ENCODE measurements at regions not wholly inside any gene's neighbourhood (a gene's known extent, or its start where the extent isn't known, plus 50 kb on each side); places are given as distances from the start of the nearest gene placed in this dataset.

GRCh38 chr10:109359316-109359715 is 564.0 kb downstream of the XPNPEP1 start:
- Histone ChIP-seq H3K4me2 (no peak overlapping the region), H2AFZ (peak overlapping the region; percentile 33; the same call in 1 of the 2 replicates), H3K27ac (ENCODE audit: low read depth) (no peak overlapping the region), H3K4me3 (no peak overlapping the region), H3K4me1 (ENCODE audit: insufficient read depth) (no peaks in the 10 kb centered on the region), H3K9me2 (ENCODE audit: insufficient read depth) (no peaks in the 10 kb centered on the region), H3K79me2 (replicated peaks; ENCODE audit: insufficient read depth) (no peaks in the 10 kb centered on the region), H3K36me3 (ENCODE audit: insufficient read depth) (no peaks in the 10 kb centered on the region), H3F3A (replicated peaks; ENCODE audit: low read depth) (no peaks in the 10 kb centered on the region), H4K20me1 (replicated peaks; ENCODE audit: insufficient read depth) (no peaks in the 10 kb centered on the region), H3K27me3 (ENCODE audit: insufficient read depth) (no peaks in the 10 kb centered on the region)
- no peak overlapping the region for H3K27ac Mint-ChIP-seq
- TF ChIP-seq EZH2phosphoT487 (IDR thresholded peaks at IDR 0.05; ENCODE audit: unreplicated experiment): no peak
- H3K36me3 Mint-ChIP-seq (ENCODE audit: low read depth): no peaks in the 10 kb centered on the region
- ATAC-seq: no peak
- peaks cover 2% of the 10 kb centered on the region; the same call in 1 of the 3 replicates for H3K4me1 Mint-ChIP-seq
- no peaks in the 10 kb centered on the region for H3K27me3 Mint-ChIP-seq (ENCODE audit: insufficient read depth, low read depth, poor library complexity)
- H3K9me3 Mint-ChIP-seq: no peaks in the 10 kb centered on the region
- no peak for DNase-seq (ENCODE audit: low spot score)
- no peak overlapping the region for H3K4me3 Mint-ChIP-seq

- DNase-seq (ENCODE audit: low spot score) (no peak), ATAC-seq (no peak)
- Histone ChIP-seq H3K4me1 (ENCODE audit: insufficient read depth) (no peaks in the 10 kb centered on the region), H3K9me2 (ENCODE audit: insufficient read depth) (no peaks in the 10 kb centered on the region), H3K27ac (ENCODE audit: low read depth) (no peak overlapping the region), H3F3A (replicated peaks; ENCODE audit: low read depth) (no peaks in the 10 kb centered on the region), H3K27me3 (ENCODE audit: insufficient read depth) (no peaks in the 10 kb centered on the region), H3K79me2 (replicated peaks; ENCODE audit: insufficient read depth) (no peaks in the 10 kb centered on the region), H2AFZ (no peak overlapping the region), H4K20me1 (replicated peaks; ENCODE audit: insufficient read depth) (no peaks in the 10 kb centered on the region), H3K4me2 (no peak overlapping the region), H3K4me3 (no peak overlapping the region), H3K36me3 (ENCODE audit: insufficient read depth) (no peaks in the 10 kb centered on the region)
- H3K4me1 Mint-ChIP-seq: peaks cover 2% of the 10 kb centered on the region; the same call in 1 of the 3 replicates
- no peaks in the 10 kb centered on the region for H3K36me3 Mint-ChIP-seq (ENCODE audit: low read depth)
- TF ChIP-seq EZH2 (IDR thresholded peaks at IDR 0.05; ENCODE audit: low read depth, unreplicated experiment): no peak
- H3K9me3 Mint-ChIP-seq: no peaks in the 10 kb centered on the region
- no peak overlapping the region for H3K4me3 Mint-ChIP-seq
- H3K27ac Mint-ChIP-seq: no peak overlapping the region
- no peaks in the 10 kb centered on the region for H3K27me3 Mint-ChIP-seq (ENCODE audit: insufficient read depth, low read depth, poor library complexity)
These were observed 565.0 kb downstream of the XPNPEP1 start for GRCh38 chr10:109358325-109358724.

- Histone ChIP-seq H3K79me2 (replicated peaks; ENCODE audit: insufficient read depth) (no peaks in the 10 kb centered on the region), H3K9me2 (ENCODE audit: insufficient read depth) (no peaks in the 10 kb centered on the region), H3K4me1 (ENCODE audit: insufficient read depth) (no peaks in the 10 kb centered on the region), H3K36me3 (ENCODE audit: insufficient read depth) (no peaks in the 10 kb centered on the region), H2AFZ (no peak overlapping the region), H3K27me3 (ENCODE audit: insufficient read depth) (no peaks in the 10 kb centered on the region), H3K27ac (ENCODE audit: low read depth) (no peak overlapping the region), H3K4me2 (no peak overlapping the region), H3F3A (replicated peaks; ENCODE audit: low read depth) (no peaks in the 10 kb centered on the region), H4K20me1 (replicated peaks; ENCODE audit: insufficient read depth) (no peaks in the 10 kb centered on the region), H3K4me3 (no peak overlapping the region)
- Mint-ChIP-seq H3K4me3 (no peak overlapping the region), H3K27ac (peak overlapping the region; percentile 10; the same call in 1 of the 2 replicates), H3K27me3 (ENCODE audit: insufficient read depth, low read depth, poor library complexity) (peaks cover 2% of the 10 kb centered on the region), H3K9me3 (peaks cover 2% of the 10 kb centered on the region; the same call in 1 of the 3 replicates), H3K4me1 (no peaks in the 10 kb centered on the region), H3K36me3 (ENCODE audit: low read depth) (no peaks in the 10 kb centered on the region)
- DNase-seq (ENCODE audit: low spot score): no peak
- no peak for ATAC-seq
- no peak for TF ChIP-seq POLR2AphosphoS5 (IDR thresholded peaks at IDR 0.05; ENCODE audit: low read depth)
- TF ChIP-seq CREB1 (CRISPR knock-in tag; IDR thresholded peaks at IDR 0.05; ENCODE audit: low read depth): no peak
- TF ChIP-seq EZH2 (IDR thresholded peaks at IDR 0.05; ENCODE audit: low read depth, unreplicated experiment): no peak
- no peak for TF ChIP-seq STAT1 (IDR thresholded peaks at IDR 0.05; ENCODE audit: unreplicated experiment)
- TF ChIP-seq CTCF (conservative IDR thresholded peaks at IDR 0.05; ENCODE audit: low read depth in 2 of 2): no peak
- no peak for TF ChIP-seq REST (IDR thresholded peaks at IDR 0.05; ENCODE audit: unreplicated experiment)
- TF ChIP-seq ZNF331 (CRISPR knock-in tag; IDR thresholded peaks at IDR 0.05; ENCODE audit: low read depth): no peak
- TF ChIP-seq EZH2phosphoT487 (IDR thresholded peaks at IDR 0.05; ENCODE audit: unreplicated experiment): no peak
- no peak for TF ChIP-seq JUNB (IDR thresholded peaks at IDR 0.05; ENCODE audit: unreplicated experiment)
These were observed 575.0 kb downstream of the XPNPEP1 start for GRCh38 chr10:109348324-109348723.

All from GM23338 (cell line).